HepG2 (cell line): ENCODE measurements at regions not wholly inside any gene's neighbourhood (a gene's known extent, or its start where the extent isn't known, plus 50 kb on each side); places are given as distances from the start of the nearest gene placed in this dataset.

Experiments
- ATAC-seq: fragments of 200-7000 bp; cut with Tn5 transposase; 3 replicates; pipeline ENCODE4 v1.9.1; 2020; ENCODE audit warnings: mild to moderate bottlenecking, moderate library complexity
- BruUV-seq: library from RNA; stranded (reverse); fragments of 400-500 nt; replicated peaks from 2 replicates; lab custom pipeline; 2021; lab: Mats Ljungman, UMichigan
- CTCF ChIA-PET: fragments of 300-600 bp; formaldehyde crosslinking; extraction: SDS; loops from one replicate; lab custom pipeline; 2021; ENCODE audit warnings: low total read pairs, inconsistent platforms, low intra/inter-chr PET ratio; lab: Yijun Ruan, JAX
- POLR2A ChIA-PET: fragments of 350-600 bp; sonication (Branson Sonifier 250); formaldehyde crosslinking; loops from one replicate; lab custom pipeline; 2020; ENCODE audit warnings: antibody characterized with exemption, inconsistent platforms; lab: Yijun Ruan, JAX
- DNase-seq: peaks from one replicate; pipeline ENCODE4 v3.0.0-alpha.2; 2015; ENCODE audit warnings: low spot score
- FAIRE-seq: peaks from 3 replicates; lab custom pipeline; 2011; peaks lifted over from hg19 to GRCh38; lab: Jason Lieb, UNC
- H2AFZ ChIP-seq: one replicate; pipeline ENCODE4 v1.6.1; 2011; ENCODE audit warnings: low read length, inconsistent platforms
- H3K27ac ChIP-seq: fragments of 300-600 bp; 3 replicates; pipeline ENCODE4 v1.8.0; 2011; ENCODE audit warnings: mixed run types, mild to moderate bottlenecking, mixed read lengths, low read length, inconsistent platforms; ENCODE audit not compliant: insufficient read depth; ENCODE audit errors: extremely low read length
- H3K27me3 ChIP-seq, 2 experiments: fragments of 200-600 bp in 1 of 2; 2 replicates in 1 of 2; 3 replicates in 1 of 2; pipeline versions ENCODE4 v1.6.0 to v1.8.0; 2011; ENCODE audit warnings: low read length in 2 of 2, mild to moderate bottlenecking in 2 of 2, moderate library complexity in 2 of 2, inconsistent platforms in 1 of 2; ENCODE audit not compliant: insufficient read depth in 2 of 2, control insufficient read depth in 1 of 2
- H3K36me3 ChIP-seq, 2 experiments: fragments of 200-600 bp in 1 of 2; replicated peaks in 1 of 2; 2 replicates in 1 of 2; 3 replicates in 1 of 2; pipeline versions ENCODE4 v1.5.1 to v1.8.0; 2011; ENCODE audit warnings: low read length in 2 of 2, inconsistent platforms in 1 of 2; ENCODE audit not compliant: insufficient read depth in 2 of 2, control insufficient read depth in 1 of 2
- H3K4me1 ChIP-seq: 2 replicates; pipeline ENCODE4 v1.5.1; 2012; ENCODE audit warnings: low read length, inconsistent platforms; ENCODE audit not compliant: insufficient read depth
- H3K4me2 ChIP-seq: 2 replicates; pipeline ENCODE4 v1.6.0; 2011; ENCODE audit warnings: low read depth, low read length, inconsistent platforms
- H3K4me3 ChIP-seq, 3 experiments: fragments of 200-600 bp in 1 of 3; sonication (generic), shearing (Covaris generic) in 1 of 3; replicated peaks in 1 of 3; 2 replicates each; pipeline ENCODE4 v1.5.1; 2011 to 2016; ENCODE audit warnings: low read length in 3 of 3, inconsistent platforms in 2 of 3, low read depth in 2 of 3, mild to moderate bottlenecking in 2 of 3, control low read depth in 1 of 3, mixed read lengths in 1 of 3; ENCODE audit not compliant: insufficient read depth in 1 of 3
- H3K79me2 ChIP-seq: one replicate; pipeline ENCODE4 v1.6.1; 2011; ENCODE audit warnings: low read length, inconsistent platforms; ENCODE audit not compliant: insufficient read depth
- H3K9ac ChIP-seq: 2 replicates; pipeline ENCODE4 v1.6.0; 2011; ENCODE audit warnings: mild to moderate bottlenecking, low read depth, low read length, inconsistent platforms; ENCODE audit not compliant: insufficient read depth
- H3K9me3 ChIP-seq: 2 replicates; pipeline ENCODE4 v1.5.1; 2012; ENCODE audit warnings: mild to moderate bottlenecking, low read length
- H4K20me1 ChIP-seq: 2 replicates; pipeline ENCODE4 v1.6.0; 2011; ENCODE audit warnings: inconsistent platforms, mild to moderate bottlenecking, low read length, moderate library complexity; ENCODE audit not compliant: insufficient read depth
- CBX5 ChIP-seq: sonication (generic); formaldehyde crosslinking; IDR thresholded peaks from 2 replicates; pipeline ENCODE4 v1.4.0; 2020; ENCODE audit warnings: missing genetic modification reagents, borderline replicate concordance
- KLF13 ChIP-seq: sonication (generic); formaldehyde crosslinking; IDR thresholded peaks from 2 replicates; pipeline ENCODE4 v1.4.0; 2020; ENCODE audit warnings: mild to moderate bottlenecking, missing genetic modification reagents
- PBX3 ChIP-seq: sonication (generic); formaldehyde crosslinking; IDR thresholded peaks from 2 replicates; pipeline ENCODE4 v1.8.1; 2023; ENCODE audit warnings: missing genetic modification reagents, inconsistent platforms, borderline replicate concordance
- PHB2 ChIP-seq: fragments of 450-650 bp; IDR thresholded peaks from 2 replicates; pipeline ENCODE4 v1.6.1; 2018; ENCODE audit not compliant: partially characterized antibody
- ZBTB26 ChIP-seq: IDR thresholded peaks from 2 replicates; pipeline ENCODE4 v1.6.1; 2016; ENCODE audit warnings: missing compliant biosample characterization, missing genetic modification reagents, borderline replicate concordance
- ZNF260 ChIP-seq: sonication (generic); formaldehyde crosslinking; IDR thresholded peaks from 2 replicates; pipeline ENCODE4 v1.4.0; 2020; ENCODE audit warnings: missing genetic modification reagents, low read depth, mild to moderate bottlenecking, borderline replicate concordance
- ZNF607 ChIP-seq: sonication (generic); formaldehyde crosslinking; IDR thresholded peaks from 2 replicates; pipeline ENCODE4 v1.5.1; 2020; ENCODE audit warnings: missing genetic modification reagents, mild to moderate bottlenecking, borderline replicate concordance
- ZNF614 ChIP-seq: IDR thresholded peaks from 2 replicates; pipeline ENCODE4 v1.6.1; 2018; ENCODE audit warnings: missing biosample characterization, missing genetic modification reagents, inconsistent platforms, borderline replicate concordance
- ZNF790 ChIP-seq: sonication (generic); formaldehyde crosslinking; IDR thresholded peaks from 2 replicates; pipeline ENCODE4 v1.8.0; 2022; ENCODE audit warnings: missing genetic modification reagents, mild to moderate bottlenecking, borderline replicate concordance
- ZNF879 ChIP-seq: sonication (generic); formaldehyde crosslinking; IDR thresholded peaks from 2 replicates; pipeline ENCODE4 v1.8.1; 2023; ENCODE audit warnings: missing genetic modification reagents
- WGBS: methylation state at CpG from one replicate; pipeline ENCODE4 v1.1.6; 2017; ENCODE audit warnings: low lambda C conversion rate; 5-methylcytosine and 5-hydroxymethylcytosine counted together
- in situ Hi-C: cut with HindIII; loops from 2 replicates; pipeline ENCODE4 v1.10.0; 2017; ENCODE audit warnings: low pct_unique_long_range_greater_than_20kb; ENCODE audit not compliant: extremely low pct_ligation_motif_present
- intact Hi-C: fragments of 100-400 bp; cut with micrococcal nuclease; formaldehyde crosslinking; loops from one replicate; pipeline ENCODE4 v1.10.0; 2022; ENCODE audit not compliant: unreplicated experiment

GRCh38 chr12:83276904-83277303 lies 590.2 kb downstream of the TMTC2 start:
- no peak overlapping the region for H3K4me2 ChIP-seq
- H3K4me3 ChIP-seq = no peak overlapping the region
- H3K9ac ChIP-seq = no peak overlapping the region
- no peak overlapping the region for H2AFZ ChIP-seq
- ATAC-seq = no peak
- intact Hi-C loops = no loop called here
- no peaks in the 10 kb centered on the region for H3K4me1 ChIP-seq
- no peaks in the 10 kb centered on the region for H3K36me3 ChIP-seq
- in situ Hi-C loops = no loop called here
- no peaks in the 10 kb centered on the region for H4K20me1 ChIP-seq
- no peaks in the 10 kb centered on the region for H3K27me3 ChIP-seq
- no TSS peak for BruUV-seq
- no peaks in the 10 kb centered on the region for H3K79me2 ChIP-seq
- TF ChIP-seq KLF13 (CRISPR knock-in tag) (no peak), ZNF879 (CRISPR knock-in tag) (no peak), ZNF614 (no peak), ZNF790 (CRISPR knock-in tag) (no peak), CBX5 (CRISPR knock-in tag) (no peak), ZNF260 (CRISPR knock-in tag) (no peak), PHB2 (no peak)
- ChIA-PET POLR2A (no interaction called here), CTCF (no interaction called here)
- no peak for FAIRE-seq
- WGBS = 0% methylated on average over 1 of the region's 1 CpG
- no peak for DNase-seq
- H3K27ac ChIP-seq = no peak overlapping the region
- H3K9me3 ChIP-seq = peaks cover 53% of the 10 kb centered on the region

- Histone ChIP-seq H3K27me3 (no peaks in the 10 kb centered on the region), H3K36me3 (no peaks in the 10 kb centered on the region), H3K9me3 (peaks cover 56% of the 10 kb centered on the region)
- FAIRE-seq = no peak
- in situ Hi-C loops = no loop called here
- CTCF ChIA-PET = no interaction called here
- TF ChIP-seq ZNF607 (CRISPR knock-in tag) (no peak), PBX3 (CRISPR knock-in tag) (no peak), ZBTB26 (CRISPR knock-in tag) (no peak)
- TF ChIP-seq, all 625 proteins: peak for 0
- no peaks in the 10 kb centered on the region for H4K20me1 ChIP-seq
- H3K27ac ChIP-seq = no peak overlapping the region
- intact Hi-C loops = no loop called here
- H3K4me1 ChIP-seq = no peaks in the 10 kb centered on the region
- no peak for DNase-seq
- no peak for ATAC-seq
- POLR2A ChIA-PET = no interaction called here
- H3K4me3 ChIP-seq = no peak overlapping the region
- 3% methylated on average over 2 of the region's 2 CpGs for WGBS
- H2AFZ ChIP-seq = no peak overlapping the region
- H3K9ac ChIP-seq = no peak overlapping the region
- H3K79me2 ChIP-seq = no peaks in the 10 kb centered on the region
- no TSS peak for BruUV-seq
- no peak overlapping the region for H3K4me2 ChIP-seq
Measured at GRCh38 chr12:83271201-83271600, 584.5 kb downstream of the TMTC2 start.
